Uterus (tissue), 3 donors: ENCODE measurements at regions not wholly inside any gene's neighbourhood (a gene's known extent, or its start where the extent isn't known, plus 50 kb on each side); places are given as distances from the start of the nearest gene placed in this dataset.
"Not testable (repeated sequence)": the region's sequence is repeated elsewhere in the genome, so short reads cannot be mapped to it uniquely, and the experiment has no call there.

Experiments
- DNase-seq, 2 donors: peaks; one replicate each; pipeline ENCODE4 v3.0.0-alpha.2; 2019 to 2020
- H3K27ac ChIP-seq, 2 donors: fragments of 200-600 bp; sonication (generic); 1 replicate in 1 of 2; 2 replicates in 1 of 2; pipeline ENCODE4 v1.5.1; 2016 to 2018
- H3K27me3 ChIP-seq, 2 donors: fragments of 200-600 bp; sonication (generic); one replicate each; pipeline ENCODE4 v1.5.1; 2018 to 2019; ENCODE audit warnings: control low read depth in 1 of 2
- H3K36me3 ChIP-seq, 2 donors: fragments of 200-600 bp; sonication (generic); one replicate each; pipeline ENCODE4 v1.5.1; 2019; ENCODE audit warnings: control low read depth in 1 of 2
- H3K4me1 ChIP-seq, 2 donors: fragments of 200-600 bp; sonication (generic); one replicate each; pipeline ENCODE4 v1.5.1; 2018 to 2019; ENCODE audit warnings: control low read depth in 1 of 2
- H3K4me3 ChIP-seq, 2 donors: fragments of 200-600 bp; sonication (generic); 1 replicate in 1 of 2; 2 replicates in 1 of 2; pipeline ENCODE4 v1.5.1; 2018 to 2019; ENCODE audit warnings: mild to moderate bottlenecking in 1 of 2
- H3K9me3 ChIP-seq, 2 donors: fragments of 200-600 bp; sonication (generic); one replicate each; pipeline ENCODE4 v1.5.1; 2019; ENCODE audit warnings: control low read depth in 1 of 2
- CTCF ChIP-seq, 4 experiments: fragments of 200-600 bp in 2 of 4; fragments of 450-650 bp in 2 of 4; sonication (generic) in 2 of 4; IDR thresholded peaks; one replicate each; pipeline ENCODE4 v1.5.1; 2016 to 2019; ENCODE audit warnings: antibody characterized with exemption in 4 of 4, mild to moderate bottlenecking in 2 of 4, moderate library complexity in 1 of 4
- POLR2A ChIP-seq, 2 donors: fragments of 450-650 bp; IDR thresholded peaks; one replicate each; pipeline ENCODE4 v1.6.1; 2016; ENCODE audit warnings: antibody characterized with exemption in 2 of 2, mild to moderate bottlenecking in 1 of 2, moderate library complexity in 1 of 2
- intact Hi-C: fragments of 100-400 bp; cut with DNase I; formaldehyde crosslinking; loops from one replicate; pipeline ENCODE4 v1.15.1; 2023; ENCODE audit warnings: low total_unique reads
- donor health status: DM: yes; HTN: yes; CAD: no.

GRCh38 chr3:20288050-20288449 lies 102.0 kb upstream of the SGO1 start:
- H3K36me3 ChIP-seq: no peaks in the 10 kb centered on the region
- H3K4me1 ChIP-seq: no peaks in the 10 kb centered on the region
- no peak for TF ChIP-seq CTCF (IDR thresholded peaks at IDR 0.05)
- no peak for TF ChIP-seq POLR2A (IDR thresholded peaks at IDR 0.05)
- intact Hi-C loops: no loop called here
- no peak for DNase-seq
- no peak overlapping the region for H3K4me3 ChIP-seq
- no peaks in the 10 kb centered on the region for H3K9me3 ChIP-seq
- no peak overlapping the region for H3K27ac ChIP-seq
- no peaks in the 10 kb centered on the region for H3K27me3 ChIP-seq

GRCh38 chr3:20280257-20280656 lies 94.3 kb upstream of the SGO1 start:
- DNase-seq: no peak
- H3K36me3 ChIP-seq: no peaks in the 10 kb centered on the region
- H3K4me3 ChIP-seq: no peak overlapping the region
- intact Hi-C loops: no loop called here
- no peak overlapping the region for H3K27ac ChIP-seq
- TF ChIP-seq POLR2A (IDR thresholded peaks at IDR 0.05) (no peak), CTCF (IDR thresholded peaks at IDR 0.05) (no peak)
- H3K27me3 ChIP-seq: no peaks in the 10 kb centered on the region
- H3K4me1 ChIP-seq: no peaks in the 10 kb centered on the region
- no peaks in the 10 kb centered on the region for H3K9me3 ChIP-seq

GRCh38 chr3:20265977-20266376 lies 80.0 kb upstream of the SGO1 start:
- H3K27me3 ChIP-seq, H3K36me3 ChIP-seq, DNase-seq, H3K4me1 ChIP-seq, H3K27ac ChIP-seq, intact Hi-C loops, H3K4me3 ChIP-seq, H3K9me3 ChIP-seq: not testable (repeated sequence)

GRCh38 chr3:20264900-20265567 lies 79.0 kb upstream of the SGO1 start:
- Histone ChIP-seq H3K4me3 (no peak overlapping the region), H3K36me3 (no peaks in the 10 kb centered on the region), H3K27ac (no peak overlapping the region), H3K4me1 (no peaks in the 10 kb centered on the region), H3K9me3 (no peaks in the 10 kb centered on the region), H3K27me3 (no peaks in the 10 kb centered on the region)
- intact Hi-C loops: no loop called here
- no peak for TF ChIP-seq CTCF (IDR thresholded peaks at IDR 0.05)
- TF ChIP-seq POLR2A (IDR thresholded peaks at IDR 0.05): no peak
- DNase-seq: no peak

GRCh38 chr3:20258371-20258770 lies 72.4 kb upstream of the SGO1 start:
- TF ChIP-seq POLR2A (IDR thresholded peaks at IDR 0.05): no peak
- TF ChIP-seq CTCF (IDR thresholded peaks at IDR 0.05): no peak
- no peak for DNase-seq
- H3K27me3 ChIP-seq: no peaks in the 10 kb centered on the region
- no peaks in the 10 kb centered on the region for H3K9me3 ChIP-seq
- no peak overlapping the region for H3K4me3 ChIP-seq
- H3K36me3 ChIP-seq: no peaks in the 10 kb centered on the region
- no peaks in the 10 kb centered on the region for H3K4me1 ChIP-seq
- H3K27ac ChIP-seq: no peak overlapping the region
- intact Hi-C loops: no loop called here

- Histone ChIP-seq H3K27me3 (no peaks in the 10 kb centered on the region), H3K27ac (no peak overlapping the region), H3K4me1 (no peaks in the 10 kb centered on the region), H3K4me3 (no peak overlapping the region), H3K9me3 (no peaks in the 10 kb centered on the region), H3K36me3 (no peaks in the 10 kb centered on the region)
- DNase-seq: no peak
- TF ChIP-seq CTCF (IDR thresholded peaks at IDR 0.05): no peak
- no peak for TF ChIP-seq POLR2A (IDR thresholded peaks at IDR 0.05)
- intact Hi-C loops: no loop called here
Observed at GRCh38 chr3:20256144-20256543, 70.1 kb upstream of the SGO1 start.
